ENCODE measurements at regions not wholly inside any gene's neighbourhood (a gene's known extent, or its start where the extent isn't known, plus 50 kb on each side); places are given as distances from the start of the nearest gene placed in this dataset.
"Not testable (repeated sequence)": the region's sequence is repeated elsewhere in the genome, so short reads cannot be mapped to it uniquely, and the experiment has no call there.

DNA sequence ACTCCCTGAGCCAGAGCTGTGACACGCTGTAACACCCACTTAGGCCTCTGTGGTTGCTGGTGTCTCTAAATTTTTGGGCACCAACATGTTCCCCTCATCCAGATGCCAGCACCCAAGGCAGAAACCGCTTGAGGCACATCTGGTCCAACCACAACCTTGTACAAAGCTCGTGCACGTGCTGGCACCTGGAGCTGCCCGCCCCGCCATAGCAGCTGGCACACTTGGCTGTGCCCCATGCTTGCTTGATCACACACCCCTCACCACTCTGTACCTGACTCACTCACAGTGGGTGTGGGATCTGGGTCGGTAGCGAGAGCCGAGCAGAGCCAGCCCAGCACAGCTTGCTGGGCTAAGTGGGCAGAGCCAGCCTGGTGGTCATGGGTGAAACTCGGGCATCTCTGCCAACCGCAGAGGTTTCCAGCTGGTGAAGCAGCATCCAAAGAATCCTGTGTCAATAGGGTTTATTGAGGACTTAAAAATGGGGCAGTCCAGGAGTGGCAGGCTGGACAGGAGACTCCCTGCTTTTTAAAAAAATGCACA, 1210.4 kb downstream of the TYW1 start:
- DNase-seq, result no peak

DNA sequence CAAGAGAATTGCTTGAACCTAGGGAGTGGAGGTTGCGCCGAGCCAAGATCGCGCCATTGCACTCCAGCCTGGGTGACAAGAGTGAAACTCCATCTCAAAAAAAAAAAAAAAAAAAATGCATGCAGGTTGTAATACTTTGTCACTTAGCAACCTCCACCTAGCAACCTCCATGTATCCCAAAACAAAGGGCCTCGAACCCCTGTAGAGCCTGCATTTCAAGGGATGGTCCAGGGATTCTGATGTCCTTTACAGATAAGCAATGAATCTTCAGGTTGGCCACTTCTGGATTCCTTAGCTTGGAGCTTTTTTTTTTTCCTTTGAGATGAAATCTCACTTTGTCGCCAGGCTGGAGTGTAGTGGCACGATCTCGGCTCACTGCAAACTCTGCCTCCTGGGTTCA, 1211.0 kb downstream of the TYW1 start:
- no peak for DNase-seq

DNA sequence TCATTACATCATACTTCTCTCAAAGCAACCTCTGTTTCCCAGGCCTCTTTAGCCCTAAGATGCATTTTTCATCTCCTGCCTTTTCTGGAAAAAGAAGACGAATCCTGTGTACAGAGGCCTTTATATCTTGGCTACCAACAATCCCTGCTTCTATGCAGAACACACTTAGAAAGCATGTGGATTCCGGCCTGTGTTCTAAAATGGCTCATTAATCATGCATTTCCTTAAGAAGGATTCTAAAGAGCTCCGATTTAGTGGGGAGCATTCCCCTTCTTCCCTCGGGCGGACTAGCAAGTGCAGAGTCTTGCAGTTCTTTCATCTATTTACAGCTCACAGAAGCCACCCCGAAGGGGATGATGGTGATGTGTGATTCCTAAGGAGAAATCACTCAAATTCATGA, 1212.9 kb downstream of the TYW1 start:
- no peak for DNase-seq

DNA sequence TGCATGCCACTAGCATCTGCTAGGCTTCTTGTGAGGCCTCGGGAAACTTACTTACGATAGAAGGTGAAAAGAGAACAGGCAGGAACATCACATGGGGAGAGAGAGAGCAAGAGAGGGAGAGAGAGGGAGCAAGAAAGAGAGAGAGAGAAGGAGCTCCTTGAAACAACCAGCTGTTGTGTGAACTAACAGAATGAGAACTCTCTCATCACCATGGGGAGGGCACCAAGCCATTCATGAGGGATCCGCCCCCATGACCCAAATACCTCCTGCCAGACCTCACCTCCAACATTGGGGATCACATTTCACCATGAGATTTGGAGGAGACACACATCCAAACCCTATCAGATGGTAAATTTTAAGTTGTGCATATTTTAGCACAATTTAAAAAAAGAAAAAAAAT, 1217.2 kb downstream of the TYW1 start:
- no peak for DNase-seq

DNA sequence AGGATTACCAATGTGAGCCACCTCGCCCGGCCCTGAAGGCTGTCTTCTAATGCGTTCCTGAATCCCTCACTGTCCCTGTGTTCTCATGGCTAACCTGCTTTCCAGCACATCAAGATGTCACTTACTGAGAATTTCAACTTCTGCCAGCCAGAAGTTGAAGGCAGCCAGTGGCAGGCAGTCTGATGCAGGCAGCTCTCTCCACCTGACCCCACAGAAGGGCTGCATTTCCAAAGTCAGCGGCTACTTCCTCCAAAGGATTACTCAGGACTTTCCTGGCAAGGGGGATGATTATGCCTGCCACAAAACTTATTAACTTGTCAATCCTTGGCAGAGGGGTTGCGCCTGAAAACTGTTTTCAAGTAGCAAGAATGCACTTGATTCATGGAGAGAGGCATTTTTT, 1219.4 kb downstream of the TYW1 start:
- no peak for DNase-seq

DNA sequence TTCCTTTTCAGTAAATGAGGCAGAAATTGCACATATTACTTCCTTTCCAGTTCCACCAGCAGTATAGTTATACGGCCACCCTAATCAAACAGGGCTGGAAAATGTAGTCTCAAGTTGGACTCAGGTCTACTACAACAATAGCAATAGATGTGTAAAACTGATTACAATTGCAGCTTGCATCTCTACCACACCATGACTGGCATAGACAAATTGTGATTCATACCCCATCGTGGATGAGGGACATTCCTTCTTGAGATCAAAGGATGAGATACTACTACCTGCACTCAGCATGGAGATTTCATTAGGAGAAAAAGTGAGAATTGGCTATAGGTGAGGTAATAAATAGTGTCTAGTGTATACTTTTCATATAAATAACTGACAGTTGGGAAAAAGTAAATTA, 1220.8 kb downstream of the TYW1 start:
- DNase-seq, result no peak

DNA sequence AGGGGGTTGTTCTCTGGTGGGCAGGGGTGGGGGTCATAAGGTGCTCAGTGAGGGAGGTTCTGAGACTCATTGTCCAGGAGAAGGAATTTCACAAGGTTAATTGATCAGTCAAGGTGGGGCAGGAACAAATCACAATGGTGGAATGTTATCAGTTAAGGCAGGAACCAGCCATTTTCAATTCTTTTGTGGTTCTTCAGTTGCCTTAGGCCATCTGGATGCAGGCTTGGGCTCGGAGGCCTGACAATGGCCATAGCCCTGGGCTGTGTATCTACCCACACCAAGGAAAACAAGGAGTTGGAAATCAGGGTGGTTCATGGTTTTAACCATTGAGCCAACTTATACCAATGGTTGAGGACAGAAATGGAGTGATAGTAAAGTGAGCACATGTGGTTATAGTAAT, 1221.8 kb downstream of the TYW1 start:
- DNase-seq, result no peak

DNA sequence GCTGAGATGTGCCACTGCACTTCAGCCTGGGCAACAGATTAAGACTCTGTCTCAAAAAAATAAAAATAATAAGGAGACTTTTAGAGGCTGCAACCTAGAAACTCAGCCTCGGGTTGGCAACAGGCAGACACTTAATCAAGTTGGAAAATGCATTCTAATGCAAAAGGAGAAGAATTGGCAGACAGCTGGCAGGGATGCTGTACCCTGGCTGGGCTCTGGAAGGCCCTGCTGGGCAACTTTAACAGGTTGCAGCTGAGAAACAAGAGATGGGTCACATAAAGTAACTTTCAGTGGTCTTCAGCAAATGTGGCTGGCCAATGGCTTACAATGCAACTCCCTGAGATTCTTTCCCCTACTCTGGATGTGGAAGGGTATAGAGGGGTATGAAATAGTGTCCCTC, 1225.7 kb downstream of the TYW1 start:
- DNase-seq, result no peak

DNA sequence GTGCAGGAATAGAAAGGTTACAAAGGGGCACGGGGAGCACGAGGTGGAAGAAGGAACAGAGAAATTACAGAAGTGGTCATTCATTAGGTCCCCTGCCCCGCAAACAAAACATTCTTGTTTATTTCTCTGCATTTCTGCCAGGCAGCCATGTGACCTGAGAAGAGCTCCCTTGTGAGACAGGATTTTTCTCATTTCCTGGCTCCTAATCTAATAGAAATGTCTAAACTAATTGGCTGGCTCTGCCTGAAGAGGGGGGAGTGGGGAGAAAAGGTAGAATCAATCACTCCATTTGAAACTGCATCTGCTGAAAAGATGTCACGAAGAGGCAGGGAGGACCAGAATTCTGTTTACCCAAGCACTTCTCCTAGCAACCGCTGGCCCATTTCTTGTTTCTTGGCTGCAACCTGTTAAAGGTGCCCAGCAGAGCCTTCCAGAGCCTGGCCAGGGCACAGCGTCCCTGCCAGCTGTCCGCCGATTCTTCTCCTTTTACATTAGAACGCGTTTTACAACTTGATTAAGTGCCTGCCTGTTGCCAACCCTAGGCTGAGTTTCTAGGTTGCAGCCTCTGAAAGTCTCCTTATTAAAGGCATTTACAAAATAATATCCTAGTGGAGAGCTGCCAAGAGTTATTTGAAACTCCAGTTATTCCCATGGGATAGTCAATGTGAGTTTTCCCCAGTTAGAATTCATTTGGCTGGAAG, 1227.6 kb downstream of the TYW1 start:
- DNase-seq, result no peak

DNA sequence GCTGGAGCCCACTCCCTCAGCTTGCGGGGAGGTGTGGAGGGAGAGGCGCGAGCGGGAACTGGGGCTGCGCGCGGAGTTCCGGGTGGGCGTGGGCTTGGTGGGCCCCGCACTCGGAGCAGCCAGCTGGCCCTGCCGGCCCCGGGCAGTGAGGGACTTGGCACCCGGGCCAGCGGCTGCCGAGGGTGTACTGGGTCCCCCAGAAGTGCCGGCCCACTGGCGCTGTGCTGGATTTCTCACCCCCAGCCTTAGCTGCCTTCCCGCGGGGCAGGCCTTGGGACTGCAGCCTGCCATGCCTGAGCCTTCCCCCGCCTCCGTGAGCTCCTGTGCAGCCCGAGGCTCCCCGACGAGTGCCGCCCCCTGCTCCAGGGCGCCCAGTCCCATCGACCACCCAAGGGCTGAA, 1234.4 kb downstream of the TYW1 start:
- not testable (repeated sequence) for DNase-seq

DNA sequence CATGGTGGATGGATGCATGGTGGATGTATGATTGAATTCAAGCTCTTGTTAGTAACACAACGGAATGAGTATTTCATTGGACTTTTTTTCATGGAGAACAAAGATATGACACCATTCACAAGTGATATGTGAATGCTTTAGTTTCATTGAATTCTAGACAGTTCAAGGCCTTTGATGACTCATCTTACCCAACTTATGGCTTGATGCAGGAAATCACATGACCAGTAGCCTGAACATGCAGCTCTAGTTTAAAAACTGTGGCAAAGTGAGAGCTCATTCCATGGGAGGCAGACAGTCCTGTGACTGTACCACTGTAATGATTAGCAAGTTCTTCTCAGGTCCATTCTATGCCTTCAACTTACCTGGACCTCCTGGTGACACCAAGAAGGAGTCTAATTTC, 1239.3 kb downstream of the TYW1 start:
- no peak for DNase-seq

DNA sequence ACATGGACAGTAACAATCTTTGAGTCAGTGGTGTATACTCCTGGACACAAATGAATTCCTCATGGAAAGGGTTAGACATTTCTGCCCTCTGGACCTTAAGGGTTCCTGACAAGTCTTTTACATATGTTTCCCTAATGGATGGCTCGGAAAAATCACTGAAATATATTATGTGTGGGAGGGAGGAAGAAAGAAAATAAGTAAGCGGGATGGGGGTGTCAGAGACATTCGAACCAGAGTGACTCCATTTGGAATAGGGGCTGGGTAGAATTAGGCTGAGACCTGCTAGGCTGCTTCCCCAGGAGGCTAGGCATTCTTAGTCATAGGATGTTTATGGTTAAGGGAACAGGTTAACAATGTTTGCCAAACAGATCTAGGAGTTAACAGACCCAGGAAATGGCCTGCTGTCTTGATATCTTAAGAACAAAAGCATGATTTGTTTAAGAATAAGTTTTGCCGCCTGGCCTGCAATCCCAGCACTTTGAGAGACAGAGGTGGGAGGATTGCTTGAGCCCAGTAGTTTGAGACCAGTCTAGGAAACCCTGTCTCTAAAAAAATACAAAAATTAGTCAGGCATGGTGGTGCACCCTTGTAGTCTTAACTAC, 1241.7 kb downstream of the TYW1 start:
- DNase-seq, result no peak

DNA sequence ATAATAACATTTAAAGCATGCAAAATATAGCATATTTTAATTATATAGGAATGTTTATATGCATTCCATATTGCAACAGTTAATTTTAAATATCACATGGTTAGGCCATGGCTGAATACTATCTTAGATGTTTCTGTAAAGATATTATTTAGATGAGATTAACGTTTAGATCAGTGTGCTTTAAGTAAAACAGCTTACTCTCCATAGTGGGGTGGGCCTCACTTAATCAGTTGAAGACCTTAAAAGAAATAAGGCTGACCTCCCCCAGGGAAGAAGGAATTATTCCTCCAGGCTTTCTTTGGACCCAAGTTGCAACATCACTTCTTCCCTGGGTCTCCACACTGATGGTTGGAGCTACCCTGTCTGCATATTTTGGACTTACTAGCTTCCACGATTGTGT, 1246.5 kb downstream of the TYW1 start:
- no peak for DNase-seq

DNA sequence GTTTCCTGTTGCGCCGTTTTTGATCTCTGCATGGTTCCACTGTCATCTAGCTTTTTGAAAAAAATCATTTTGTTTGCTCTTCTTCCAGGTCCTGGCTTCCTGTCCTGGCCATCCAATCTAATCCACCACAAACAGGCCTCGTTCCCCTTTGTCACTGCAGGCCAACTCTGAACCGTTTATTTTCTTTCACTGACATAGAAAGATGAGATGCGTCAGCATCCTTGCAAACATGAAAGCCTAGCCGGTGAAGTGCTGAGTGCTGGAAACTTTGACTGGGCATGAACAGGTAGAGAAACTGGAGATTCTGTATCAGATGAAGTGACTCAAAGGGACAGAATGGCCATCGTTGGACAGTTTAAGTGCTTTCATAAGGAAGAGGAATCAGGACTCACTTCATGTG, 1247.8 kb downstream of the TYW1 start:
- DNase-seq, result no peak

DNA sequence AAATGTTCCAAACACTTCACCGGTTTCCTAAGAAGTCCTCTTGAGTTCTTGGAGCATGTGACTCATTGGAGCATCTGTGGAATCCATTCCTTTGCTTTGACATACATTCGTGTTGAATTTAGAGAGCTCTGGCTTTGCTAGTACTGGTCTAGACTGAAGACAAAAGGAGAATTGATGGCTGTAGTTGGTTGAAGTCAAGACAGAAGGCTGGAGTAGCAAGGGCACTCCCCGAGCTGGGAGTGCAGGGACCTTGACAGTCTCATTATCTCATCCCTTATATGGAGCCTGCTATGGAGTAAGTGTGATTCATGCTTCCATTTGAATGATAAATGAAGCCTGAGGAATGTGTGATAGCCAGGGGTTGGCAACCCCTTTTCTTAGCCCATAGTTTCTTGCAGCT, 1249.1 kb downstream of the TYW1 start:
- no peak for DNase-seq

DNA sequence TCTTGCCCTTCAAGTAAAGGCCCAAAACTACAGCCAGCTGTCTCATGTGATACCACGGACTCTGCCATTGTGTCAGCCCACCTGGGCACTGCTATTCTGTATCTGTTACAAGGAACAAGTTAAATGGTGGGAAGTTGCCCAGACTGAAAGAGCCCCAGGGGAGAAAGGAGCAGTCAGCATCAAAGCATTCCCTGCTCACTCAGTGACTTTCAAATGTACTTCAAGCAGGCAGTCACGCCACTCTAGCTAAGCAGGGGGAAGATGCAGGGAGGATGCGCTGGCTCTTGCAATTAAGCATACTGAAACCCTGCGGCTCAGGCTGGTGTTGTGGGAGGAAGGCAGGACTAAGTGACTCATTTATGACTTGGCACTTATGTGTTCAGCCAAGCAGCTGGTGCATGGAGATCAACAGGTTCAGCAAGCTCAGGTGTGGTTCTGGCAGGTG, 1249.6 kb downstream of the TYW1 start:
- DNase-seq, result no peak

DNA sequence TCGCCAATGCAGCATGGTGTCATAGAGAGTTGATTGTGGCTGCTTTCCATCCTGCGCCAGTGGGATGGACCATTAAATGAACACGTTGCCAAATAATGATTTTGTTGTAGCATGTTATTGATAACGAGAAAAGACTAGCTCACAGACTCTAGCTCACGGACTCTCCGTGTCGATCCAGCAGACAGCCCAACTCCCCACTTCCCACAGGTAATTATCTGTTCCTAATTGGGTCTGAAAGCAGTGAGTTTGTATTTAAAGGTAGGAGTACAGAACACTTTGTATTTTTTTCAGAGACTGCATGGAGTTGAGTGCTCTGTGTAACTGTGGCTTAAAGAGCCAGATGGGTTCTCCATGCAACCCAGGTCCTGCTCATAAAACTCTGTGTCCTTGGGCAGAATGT, 1250.5 kb downstream of the TYW1 start:
- DNase-seq, result no peak

DNA sequence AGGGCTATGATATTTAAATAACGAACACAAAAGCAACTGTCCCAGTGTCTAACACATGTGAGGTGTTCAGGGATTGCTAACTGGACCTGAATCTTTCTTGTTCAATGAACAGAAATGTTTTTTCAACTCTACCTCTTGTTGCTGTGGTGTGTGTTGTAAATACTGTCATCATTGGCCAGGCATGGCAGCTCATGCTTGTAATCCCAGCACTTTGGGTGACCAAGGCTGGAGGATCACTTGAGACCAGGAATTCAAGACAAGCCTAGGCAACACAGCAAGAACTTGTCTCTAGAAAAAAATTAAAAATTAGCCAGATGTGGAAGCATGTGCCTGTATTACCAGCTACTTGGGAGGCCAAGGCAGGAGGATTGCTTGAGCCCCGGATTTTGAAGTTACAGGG, 1250.9 kb downstream of the TYW1 start:
- DNase-seq, result no peak

DNA sequence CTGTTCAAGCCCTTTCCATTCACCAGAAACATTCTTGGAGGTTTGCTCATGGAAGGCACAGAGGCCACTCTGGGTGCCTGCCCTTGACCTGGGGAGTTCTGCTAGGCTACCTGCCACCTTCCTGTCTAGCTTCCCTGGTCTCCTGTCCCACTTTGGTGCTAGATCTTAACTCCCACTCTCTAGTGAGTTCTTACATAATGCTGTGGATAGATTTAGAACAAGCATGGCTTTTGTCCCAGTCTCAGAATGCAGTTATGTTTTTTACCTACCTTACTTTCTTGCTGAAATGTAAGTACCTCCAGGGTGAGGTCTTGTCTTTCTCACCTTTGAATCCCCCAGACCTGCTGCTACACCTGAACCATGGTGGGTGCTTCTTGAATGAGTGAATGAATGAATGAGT, 1252.3 kb downstream of the TYW1 start:
- DNase-seq, result no peak

DNA sequence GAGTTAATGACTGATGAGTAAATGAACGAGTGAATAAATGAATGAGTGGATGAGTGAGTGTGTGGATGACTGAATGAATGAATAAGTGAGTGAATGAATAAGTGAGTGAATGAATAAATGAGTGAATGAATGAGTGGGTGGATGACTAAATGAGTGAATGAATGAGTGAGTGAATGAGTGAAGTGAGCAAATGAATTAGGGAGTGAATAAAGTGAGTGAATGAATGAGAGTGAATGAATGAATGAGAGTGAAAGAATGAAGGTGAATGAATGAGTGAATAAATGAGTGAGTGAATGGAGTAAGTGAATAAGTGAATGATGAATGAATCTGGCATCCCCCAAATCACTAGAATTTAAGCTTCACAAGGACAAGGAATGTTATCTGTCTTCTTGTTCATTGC, 1253.0 kb downstream of the TYW1 start:
- no peak for DNase-seq

DNA sequence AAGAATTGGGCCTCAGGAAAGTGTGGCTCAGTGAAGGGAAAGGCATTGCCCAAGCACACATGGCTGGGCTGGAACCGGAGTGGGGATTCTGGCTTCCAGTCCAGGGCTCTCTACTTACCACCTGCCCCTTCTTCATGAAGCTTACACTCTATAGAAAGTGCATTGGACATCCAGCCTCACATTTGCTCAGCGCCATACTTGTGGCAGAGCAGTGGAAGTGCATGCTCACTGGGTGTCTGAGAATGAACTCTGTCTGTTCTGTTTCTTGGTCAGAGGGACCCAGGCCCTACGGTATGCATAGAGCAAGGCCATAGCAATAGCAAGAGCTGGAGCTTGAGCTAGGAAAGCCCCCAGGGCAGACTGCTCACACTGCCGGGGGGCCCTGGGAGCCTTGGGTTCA, 1253.5 kb downstream of the TYW1 start:
- DNase-seq, result no peak

DNA sequence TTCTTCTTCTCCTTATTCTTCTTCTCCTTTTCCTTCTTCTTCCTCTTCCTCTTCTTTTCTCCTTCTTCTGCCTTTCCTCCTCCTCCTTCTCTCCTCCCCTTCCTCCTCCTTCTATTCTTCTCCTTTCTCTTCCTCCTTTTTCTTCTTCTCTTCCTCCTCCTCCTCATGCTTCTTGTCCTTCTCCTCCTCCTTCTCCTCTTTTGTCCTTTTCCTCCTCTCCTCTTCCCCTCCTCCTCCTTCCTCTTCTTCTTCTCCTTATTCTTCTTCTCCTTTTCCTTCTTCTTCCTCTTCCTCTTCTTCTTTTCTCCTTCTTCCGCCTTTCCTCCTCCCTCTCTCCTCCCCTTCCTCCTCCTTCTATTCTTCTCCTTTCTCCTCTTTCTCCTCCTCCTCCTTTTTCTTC, 1258.2 kb downstream of the TYW1 start:
- not testable (repeated sequence) for DNase-seq

DNA sequence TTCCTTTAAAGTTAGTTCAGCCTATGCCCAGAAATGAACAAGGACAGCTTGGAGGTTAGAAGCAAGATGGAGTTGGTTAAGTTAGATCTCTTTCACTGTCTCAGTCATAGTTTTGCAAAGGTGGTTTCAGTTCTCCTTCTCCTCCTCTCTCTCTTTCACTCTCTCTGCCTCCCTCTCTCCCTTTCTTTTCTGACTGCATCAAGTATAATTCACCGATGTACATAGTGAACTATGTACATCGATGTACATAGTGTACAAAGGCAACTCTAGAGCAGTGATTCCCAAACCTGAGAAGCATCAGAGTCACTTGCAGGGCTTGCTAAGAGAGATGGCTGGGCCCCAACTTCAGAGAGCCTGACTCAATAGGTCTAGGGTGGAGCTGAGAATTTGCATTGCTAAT, 1259.7 kb downstream of the TYW1 start:
- DNase-seq, result no peak

DNA sequence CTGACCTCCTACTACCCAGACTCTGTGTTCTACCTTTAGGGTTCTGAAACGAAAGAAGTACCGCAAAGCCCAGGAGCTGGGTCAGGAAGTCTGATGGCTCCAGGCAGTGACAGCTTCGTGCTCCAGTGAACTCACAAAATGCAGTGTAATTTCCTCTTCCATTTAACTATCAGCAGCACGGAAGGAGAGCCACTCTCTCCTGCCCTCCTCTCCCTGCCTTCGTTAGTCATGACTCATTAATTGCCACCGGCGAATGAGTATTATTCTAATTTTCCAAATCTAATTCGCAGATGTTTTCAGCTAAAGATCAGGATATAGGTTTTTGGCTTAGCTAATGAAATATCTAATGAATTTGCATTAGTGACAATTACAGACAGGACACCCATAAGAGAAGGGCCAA, 1262.0 kb downstream of the TYW1 start:
- DNase-seq, result no peak

DNA sequence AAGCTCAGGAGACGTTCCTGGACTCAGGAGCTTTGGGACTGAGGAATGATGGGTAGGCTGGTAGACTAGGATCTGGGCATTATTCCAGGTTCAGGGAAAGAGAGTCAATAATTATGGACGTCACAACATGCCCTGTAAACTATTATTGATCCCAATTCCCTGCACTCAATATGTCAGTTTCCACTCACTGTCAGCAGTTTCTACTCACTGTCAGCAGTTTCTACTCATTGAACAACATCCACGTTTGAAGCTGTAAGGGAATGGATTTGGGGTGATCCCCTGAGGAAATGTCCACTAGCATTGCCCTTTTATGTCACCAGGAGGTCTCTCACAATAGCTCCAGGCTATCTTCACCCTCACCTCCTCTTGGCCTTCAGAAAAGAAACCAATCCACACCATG, 1268.6 kb downstream of the TYW1 start:
- no peak for DNase-seq

Data from Kasumi-1 (cell line).